ENCODE measurements at regions not wholly inside any gene's neighbourhood (a gene's known extent, or its start where the extent isn't known, plus 50 kb on each side); places are given as distances from the start of the nearest gene placed in this dataset.

DNA sequence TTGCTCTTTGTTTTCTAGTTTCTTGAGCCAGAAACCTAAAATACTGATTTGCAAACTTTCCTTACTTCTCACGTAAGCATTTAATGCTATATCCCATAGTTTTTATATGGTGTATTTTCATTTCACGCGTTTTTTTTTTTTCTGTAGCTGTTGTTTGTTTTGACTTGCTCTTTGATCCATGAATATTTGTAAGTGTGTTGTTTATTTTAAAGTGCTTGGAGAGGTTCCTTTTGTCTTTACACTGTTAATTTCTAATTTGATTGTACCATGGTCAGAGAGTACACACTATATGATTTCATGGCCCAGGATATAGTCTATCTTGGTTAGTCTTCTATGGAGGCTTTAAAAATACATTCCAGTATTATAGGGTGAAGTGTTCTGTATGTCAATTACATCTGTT is 84.8 kb upstream of the RNF217 start:
- no peak for DNase-seq (ENCODE audit: insufficient read length, low spot score)
- FAIRE-seq = no peak
- TF ChIP-seq POLR2AphosphoS5 (IDR thresholded peaks at IDR 0.05; ENCODE audit: low read depth, low read length) = no peak
- TF ChIP-seq POU2F2 (IDR thresholded peaks at IDR 0.05; ENCODE audit: low read depth, low read length) = no peak
- no peak for TF ChIP-seq TAF1 (IDR thresholded peaks at IDR 0.05; ENCODE audit: low read depth, low read length)
- TF ChIP-seq POLR2A (IDR thresholded peaks at IDR 0.05; ENCODE audit: low read depth, low read length) = no peak
- no peak for TF ChIP-seq SPI1 (IDR thresholded peaks at IDR 0.05; ENCODE audit: low read depth, low read length)
- TF ChIP-seq PAX5 (IDR thresholded peaks at IDR 0.05; ENCODE audit: insufficient read depth, low read length, severe bottlenecking) = no peak

DNA sequence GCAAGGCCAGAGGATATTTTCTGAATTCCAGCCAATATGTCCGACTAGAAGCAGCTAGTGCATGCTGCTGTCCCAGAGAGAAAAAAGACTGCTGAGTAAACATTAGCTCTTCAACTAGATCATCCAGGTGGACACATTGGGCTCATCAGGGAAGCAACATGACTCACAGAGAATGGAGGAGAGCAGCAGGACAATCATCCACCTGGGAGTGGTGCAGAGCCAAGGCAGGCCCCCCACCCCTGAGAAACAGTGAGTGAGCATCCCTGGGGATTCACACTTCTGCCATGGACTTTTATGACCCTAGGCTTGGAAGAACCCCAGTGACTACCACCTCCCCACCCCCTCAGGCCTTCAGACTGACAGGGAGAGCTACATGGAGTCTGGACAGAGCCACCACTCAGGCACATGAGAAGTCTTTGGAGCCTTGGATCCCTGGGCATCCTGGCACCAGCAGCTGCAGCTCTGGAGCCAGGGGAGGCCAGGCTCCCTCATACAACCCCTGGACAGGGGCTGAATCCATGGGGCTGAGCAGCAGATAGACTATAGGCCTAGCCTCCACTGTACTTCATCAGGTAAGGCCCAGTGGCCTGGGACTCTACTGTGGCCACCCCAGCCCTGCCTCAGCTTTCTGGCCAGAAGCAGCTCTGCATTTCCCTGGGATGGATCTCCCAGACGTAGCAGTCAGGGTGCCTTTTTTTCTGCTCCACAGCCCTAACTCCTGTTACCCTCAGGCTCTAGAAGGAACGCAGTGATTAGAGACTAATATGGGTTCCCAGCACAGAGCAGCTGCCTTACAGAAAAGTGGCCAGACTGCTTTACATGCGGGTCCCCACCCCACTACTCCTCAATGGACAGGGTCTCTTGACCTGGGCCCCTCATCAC is 82.9 kb upstream of the RNF217 start:
- no peak for TF ChIP-seq PAX5 (IDR thresholded peaks at IDR 0.05; ENCODE audit: insufficient read depth, low read length, severe bottlenecking)
- no peak for TF ChIP-seq POU2F2 (IDR thresholded peaks at IDR 0.05; ENCODE audit: low read depth, low read length)
- TF ChIP-seq SPI1 (IDR thresholded peaks at IDR 0.05; ENCODE audit: low read depth, low read length) = no peak
- TF ChIP-seq TAF1 (IDR thresholded peaks at IDR 0.05; ENCODE audit: low read depth, low read length) = no peak
- no peak for TF ChIP-seq POLR2AphosphoS5 (IDR thresholded peaks at IDR 0.05; ENCODE audit: low read depth, low read length)
- TF ChIP-seq POLR2A (IDR thresholded peaks at IDR 0.05; ENCODE audit: low read depth, low read length) = no peak
- no peak for FAIRE-seq
- no peak for DNase-seq (ENCODE audit: insufficient read length, low spot score)

DNA sequence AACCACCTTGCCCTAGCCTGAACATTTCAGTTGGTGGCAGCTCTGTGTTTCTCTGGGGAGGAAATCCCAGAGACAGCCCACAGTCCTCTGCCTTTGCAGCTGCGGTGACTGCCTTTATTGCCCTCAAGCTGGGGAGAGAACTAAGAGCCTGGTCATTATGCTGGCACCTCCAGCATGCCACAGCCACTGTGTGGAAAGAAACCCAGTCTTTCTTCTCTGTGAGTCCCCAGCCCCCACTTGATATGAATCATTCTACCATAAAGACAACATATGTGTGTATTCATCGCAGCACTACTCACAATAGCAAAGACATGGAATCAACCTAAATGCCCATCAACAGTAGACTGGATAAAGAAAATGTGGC is 82.3 kb upstream of the RNF217 start:
- FAIRE-seq (no peak), DNase-seq (ENCODE audit: insufficient read length, low spot score) (no peak)
- TF ChIP-seq POLR2A (IDR thresholded peaks at IDR 0.05; ENCODE audit: low read depth, low read length) = no peak

DNA sequence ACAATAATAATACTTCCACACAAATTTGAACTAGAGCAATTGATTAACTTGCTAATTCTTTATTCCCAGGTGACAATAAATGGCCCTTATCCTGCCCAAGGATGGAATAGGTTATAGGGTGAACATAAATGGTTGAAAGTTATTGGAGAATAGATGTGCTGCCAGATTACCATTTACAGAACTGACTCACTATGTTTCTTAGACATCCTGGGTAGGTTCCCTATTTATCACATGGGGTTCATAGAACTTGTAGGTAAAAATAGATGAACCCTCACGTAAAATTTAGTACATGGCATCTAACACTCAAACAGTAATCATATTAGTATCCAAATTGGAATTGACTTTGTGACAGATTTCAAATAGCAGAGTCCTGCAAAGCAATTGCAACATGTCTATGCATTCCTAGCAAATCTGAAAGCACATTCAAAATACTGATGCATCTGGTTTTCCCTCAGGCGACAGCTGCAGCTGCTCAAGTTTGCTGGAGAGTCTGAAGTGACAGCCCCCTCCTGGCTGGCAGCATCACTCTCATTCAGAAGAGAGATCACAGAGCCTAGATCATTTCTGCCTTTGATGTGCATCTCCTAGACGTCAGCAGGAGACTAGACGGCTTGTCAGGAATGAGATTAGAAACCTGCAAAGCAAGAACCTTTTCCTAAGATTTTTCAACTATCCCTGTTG is 80.2 kb upstream of the RNF217 start:
- no peak for FAIRE-seq
- no peak for DNase-seq (ENCODE audit: insufficient read length, low spot score)
- TF ChIP-seq TAF1 (IDR thresholded peaks at IDR 0.05; ENCODE audit: low read depth, low read length) (no peak), SPI1 (IDR thresholded peaks at IDR 0.05; ENCODE audit: low read depth, low read length) (no peak), PAX5 (IDR thresholded peaks at IDR 0.05; ENCODE audit: insufficient read depth, low read length, severe bottlenecking) (no peak), POU2F2 (IDR thresholded peaks at IDR 0.05; ENCODE audit: low read depth, low read length) (no peak), POLR2AphosphoS5 (IDR thresholded peaks at IDR 0.05; ENCODE audit: low read depth, low read length) (no peak), POLR2A (IDR thresholded peaks at IDR 0.05; ENCODE audit: low read depth, low read length) (no peak)

DNA sequence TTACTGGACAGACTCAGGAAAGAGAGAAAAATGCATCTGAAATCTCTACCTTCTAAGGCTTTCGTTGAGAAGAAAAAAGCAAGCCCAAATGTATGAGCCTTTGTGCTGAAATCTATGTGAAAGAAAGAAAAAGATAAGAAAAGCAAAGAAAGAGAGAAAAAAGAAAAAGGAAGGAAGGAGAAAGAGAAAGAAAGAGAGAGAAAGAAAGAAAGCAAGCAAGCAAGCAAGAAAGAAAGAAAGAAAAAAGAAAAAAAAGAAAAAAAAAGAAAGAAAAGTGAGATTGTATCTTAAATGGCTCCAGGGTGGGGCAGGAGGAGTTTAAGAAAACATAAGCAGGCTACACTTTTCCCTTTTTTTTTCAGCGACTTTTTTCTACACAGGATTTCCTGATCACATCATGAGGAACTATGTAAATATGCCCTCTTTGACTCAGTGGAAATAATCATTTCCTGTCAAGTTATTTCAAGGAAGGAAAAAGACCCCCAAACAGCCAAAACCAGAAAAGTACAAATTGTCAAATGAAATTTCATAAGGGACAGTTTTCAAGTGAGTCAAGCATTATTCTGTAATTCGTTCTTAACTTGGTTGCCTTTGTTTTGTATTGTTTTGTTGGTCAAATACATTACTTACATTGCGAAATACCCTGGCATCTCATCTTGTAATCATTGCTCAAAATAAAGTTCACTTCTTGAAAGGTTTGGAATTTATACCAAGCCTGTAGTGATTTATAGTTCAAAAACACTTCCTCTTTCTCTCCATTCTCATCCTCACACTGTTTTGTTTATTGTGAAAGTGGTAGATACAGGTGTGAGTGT is 79.5 kb upstream of the RNF217 start:
- FAIRE-seq (no peak), DNase-seq (ENCODE audit: insufficient read length, low spot score) (no peak)
- TF ChIP-seq POU2F2 (IDR thresholded peaks at IDR 0.05; ENCODE audit: low read depth, low read length) (no peak), SPI1 (IDR thresholded peaks at IDR 0.05; ENCODE audit: low read depth, low read length) (peak; percentile 17; the same call in 1 of the 2 replicates)

DNA sequence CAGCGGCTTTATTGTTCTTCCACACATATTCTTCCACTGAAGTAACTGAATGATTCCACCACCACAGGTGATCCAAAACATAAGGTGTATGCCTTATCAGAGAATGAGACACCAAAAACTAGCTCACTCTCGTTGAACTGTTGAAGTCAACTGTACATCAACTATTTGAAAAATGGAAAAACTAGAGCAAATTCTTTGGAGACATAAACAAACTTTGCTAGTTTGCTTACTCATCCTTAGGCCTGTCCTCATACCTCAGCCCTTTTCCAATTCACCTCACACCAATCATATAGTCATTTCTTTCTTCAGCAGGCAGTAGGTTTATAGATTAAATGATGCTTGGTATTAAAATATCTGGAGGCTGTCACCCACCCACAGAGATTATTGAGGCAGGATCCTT is 77.1 kb upstream of the RNF217 start:
- no peak for FAIRE-seq
- no peak for DNase-seq (ENCODE audit: insufficient read length, low spot score)
- TF ChIP-seq POU2F2 (IDR thresholded peaks at IDR 0.05; ENCODE audit: low read depth, low read length) (no peak), SPI1 (IDR thresholded peaks at IDR 0.05; ENCODE audit: low read depth, low read length) (no peak), POLR2A (IDR thresholded peaks at IDR 0.05; ENCODE audit: low read depth, low read length) (no peak), PAX5 (IDR thresholded peaks at IDR 0.05; ENCODE audit: insufficient read depth, low read length, severe bottlenecking) (no peak), TAF1 (IDR thresholded peaks at IDR 0.05; ENCODE audit: low read depth, low read length) (no peak), POLR2AphosphoS5 (IDR thresholded peaks at IDR 0.05; ENCODE audit: low read depth, low read length) (no peak)

DNA sequence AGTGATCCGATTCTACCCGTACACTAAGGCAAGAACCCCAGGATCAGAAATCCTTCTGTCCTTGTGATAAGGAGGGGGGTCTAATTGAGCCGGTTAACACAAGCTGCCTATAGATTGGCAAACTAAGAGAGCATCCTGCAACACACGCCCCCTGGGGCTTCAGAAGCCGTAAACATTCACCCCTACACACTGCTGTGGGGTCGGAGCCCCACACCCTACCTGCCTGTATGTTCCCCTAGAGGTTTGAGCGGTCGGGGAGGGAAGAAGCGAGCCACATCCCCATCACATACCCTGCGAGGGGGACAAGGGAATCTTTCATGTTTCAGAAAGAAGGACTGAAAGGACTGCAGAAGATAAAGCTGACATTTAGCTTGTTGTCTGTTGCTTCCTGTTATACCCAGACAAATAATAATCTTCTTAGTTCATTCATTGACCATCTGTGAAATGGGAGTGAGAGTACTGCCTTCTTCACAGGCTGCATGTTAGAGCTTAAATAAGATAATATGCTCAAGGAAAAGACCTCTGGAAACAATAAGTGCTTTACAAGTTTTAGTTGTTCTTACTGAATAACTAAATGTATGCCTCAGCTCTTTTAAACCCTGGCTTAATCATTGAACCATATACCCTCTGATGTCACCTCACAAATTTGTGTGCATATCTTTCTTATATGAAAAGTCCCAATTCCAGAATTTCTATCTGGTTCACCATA is 74.2 kb upstream of the RNF217 start:
- DNase-seq (ENCODE audit: insufficient read length, low spot score) (no peak), FAIRE-seq (no peak)
- TF ChIP-seq POLR2AphosphoS5 (IDR thresholded peaks at IDR 0.05; ENCODE audit: low read depth, low read length) = no peak

DNA sequence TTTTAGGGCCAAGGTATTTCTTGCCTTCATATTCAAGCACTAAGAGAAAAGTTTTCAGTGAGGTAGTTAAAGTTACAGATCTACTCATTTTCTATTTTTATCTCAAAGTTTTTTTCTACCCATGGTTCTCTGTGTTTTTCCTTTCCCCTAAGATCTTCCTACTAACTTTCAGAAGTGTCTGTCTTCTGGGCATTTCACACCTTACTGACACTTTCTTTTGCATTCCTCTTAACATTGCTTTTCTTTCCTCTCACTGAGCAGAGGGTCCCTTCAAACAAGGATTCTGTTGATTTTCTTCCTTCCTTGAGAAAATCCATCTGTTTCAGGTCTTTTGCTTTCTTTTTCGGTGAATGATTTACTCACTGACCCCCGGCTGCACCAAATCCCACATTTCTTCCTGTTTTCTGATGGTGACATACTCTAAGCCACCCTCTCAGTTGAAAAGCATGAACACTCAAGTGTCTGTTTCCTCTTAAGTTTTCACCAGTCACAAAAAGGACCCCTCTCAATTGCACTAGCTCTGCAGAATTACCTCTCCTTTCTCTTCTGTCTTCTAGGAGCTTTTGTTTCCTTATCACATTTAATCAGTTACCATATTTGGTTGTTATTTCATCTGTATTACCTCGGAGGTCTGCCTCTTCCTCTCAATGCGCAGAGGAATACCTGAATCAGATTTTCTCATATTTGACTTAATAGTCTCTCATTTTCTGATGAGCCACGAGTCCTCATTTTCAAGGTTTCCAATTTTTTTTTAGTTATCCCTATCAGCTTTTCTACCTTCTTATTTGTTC is 73.5 kb upstream of the RNF217 start:
- DNase-seq (ENCODE audit: insufficient read length, low spot score) (no peak), FAIRE-seq (no peak)
- TF ChIP-seq PAX5 (IDR thresholded peaks at IDR 0.05; ENCODE audit: insufficient read depth, low read length, severe bottlenecking) (no peak), POLR2AphosphoS5 (IDR thresholded peaks at IDR 0.05; ENCODE audit: low read depth, low read length) (no peak), POLR2A (IDR thresholded peaks at IDR 0.05; ENCODE audit: low read depth, low read length) (no peak), TAF1 (IDR thresholded peaks at IDR 0.05; ENCODE audit: low read depth, low read length) (no peak), POU2F2 (IDR thresholded peaks at IDR 0.05; ENCODE audit: low read depth, low read length) (no peak), SPI1 (IDR thresholded peaks at IDR 0.05; ENCODE audit: low read depth, low read length) (no peak)

DNA sequence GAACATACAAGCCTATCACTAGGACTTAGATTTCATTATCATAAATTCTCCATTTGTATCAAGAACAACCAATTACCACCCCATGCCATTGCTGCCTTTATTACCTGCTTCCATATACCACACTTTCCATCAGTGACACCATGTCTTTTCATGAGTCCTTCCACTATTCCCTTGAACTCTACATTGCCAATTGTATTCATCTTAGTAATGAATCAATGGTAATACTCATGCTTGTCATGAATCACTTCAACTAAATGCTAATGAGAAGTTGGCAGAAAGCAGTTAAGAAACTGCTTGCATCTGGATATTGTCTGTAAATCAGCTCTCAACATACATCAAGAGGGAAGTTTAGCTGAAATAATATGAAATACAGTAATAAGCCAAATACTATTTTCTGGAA is 61.2 kb upstream of the RNF217 start:
- DNase-seq (ENCODE audit: insufficient read length, low spot score) (no peak), FAIRE-seq (no peak)
- TF ChIP-seq POU2F2 (IDR thresholded peaks at IDR 0.05; ENCODE audit: low read depth, low read length) (no peak), SPI1 (IDR thresholded peaks at IDR 0.05; ENCODE audit: low read depth, low read length) (no peak), TAF1 (IDR thresholded peaks at IDR 0.05; ENCODE audit: low read depth, low read length) (no peak), POLR2AphosphoS5 (IDR thresholded peaks at IDR 0.05; ENCODE audit: low read depth, low read length) (no peak), POLR2A (IDR thresholded peaks at IDR 0.05; ENCODE audit: low read depth, low read length) (no peak), PAX5 (IDR thresholded peaks at IDR 0.05; ENCODE audit: insufficient read depth, low read length, severe bottlenecking) (no peak)

Data from GM12891 (cell line).